MM.1S (cell line): ENCODE measurements at regions not wholly inside any gene's neighbourhood (a gene's known extent, or its start where the extent isn't known, plus 50 kb on each side); places are given as distances from the start of the nearest gene placed in this dataset.

Experiments used
- CTCF ChIP-seq: fragments of 300-600 bp; sonication (generic); IDR thresholded peaks from 2 replicates; pipeline ENCODE4 v1.5.1; 2016; ENCODE audit warnings: antibody characterized with exemption, low read length, mixed read lengths
- EZH2 ChIP-seq: fragments of 300-600 bp; sonication (generic); optimal IDR thresholded peaks from 2 replicates; pipeline ENCODE3; 2017; ENCODE audit warnings: low read depth, mild to moderate bottlenecking, antibody characterized with exemption, low read length, mixed read lengths
- EZH2phosphoT487 ChIP-seq: fragments of 300-600 bp; sonication (generic); IDR thresholded peaks from 2 replicates; pipeline ENCODE4 v1.6.1; 2018; ENCODE audit warnings: antibody characterized with exemption, low read length

DNA sequence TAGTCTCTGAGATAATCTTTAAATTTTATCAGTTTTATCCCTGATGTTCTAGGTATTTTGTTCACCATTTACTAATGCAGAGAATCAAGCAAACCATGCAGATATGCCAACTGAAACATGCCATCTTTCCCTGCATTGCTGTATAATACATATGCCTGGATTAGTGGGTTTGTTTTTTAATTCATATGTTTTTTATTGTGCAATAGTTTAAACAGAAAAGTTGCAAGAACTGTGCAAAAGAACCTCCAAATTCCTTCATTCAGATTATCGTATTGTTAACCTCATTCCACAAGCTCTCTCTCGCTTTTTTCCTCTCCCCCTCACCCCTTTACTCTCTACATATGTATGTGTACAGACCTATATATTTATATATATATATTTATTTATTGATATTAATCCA lies 244.6 kb downstream of the NKX6-1 start:
- TF ChIP-seq CTCF, result no peak
- TF ChIP-seq EZH2phosphoT487, result no peak
- TF ChIP-seq EZH2, result no peak
